HS-27A (cell line): ENCODE measurements at regions not wholly inside any gene's neighbourhood (a gene's known extent, or its start where the extent isn't known, plus 50 kb on each side); places are given as distances from the start of the nearest gene placed in this dataset.
"Not testable (repeated sequence)": the region's sequence is repeated elsewhere in the genome, so short reads cannot be mapped to it uniquely, and the experiment has no call there.

Experiments used
- DNase-seq: peaks from one replicate; pipeline ENCODE4 v3.0.0-alpha.2; 2012; ENCODE audit warnings: low read depth, missing footprints

DNA sequence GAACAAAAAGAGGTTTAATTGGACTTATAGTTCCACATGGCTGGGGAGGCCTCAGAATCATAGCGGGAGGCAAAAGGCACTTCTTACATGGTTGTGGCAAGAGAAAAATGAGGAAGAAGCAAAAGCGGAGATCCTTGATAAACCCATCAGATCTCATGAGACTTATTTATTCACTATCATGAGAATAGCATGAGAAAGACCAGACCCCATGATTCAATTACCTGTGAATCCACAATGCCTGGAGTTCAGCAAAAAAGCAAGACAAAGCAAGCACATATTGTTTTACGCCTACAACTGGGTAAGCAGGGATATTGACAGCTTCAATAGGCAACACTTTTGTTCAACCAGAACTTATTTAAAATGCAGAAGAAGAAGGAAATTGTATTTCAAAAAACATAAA, 218.2 kb downstream of the RPL10L start:
- no peak for DNase-seq

DNA sequence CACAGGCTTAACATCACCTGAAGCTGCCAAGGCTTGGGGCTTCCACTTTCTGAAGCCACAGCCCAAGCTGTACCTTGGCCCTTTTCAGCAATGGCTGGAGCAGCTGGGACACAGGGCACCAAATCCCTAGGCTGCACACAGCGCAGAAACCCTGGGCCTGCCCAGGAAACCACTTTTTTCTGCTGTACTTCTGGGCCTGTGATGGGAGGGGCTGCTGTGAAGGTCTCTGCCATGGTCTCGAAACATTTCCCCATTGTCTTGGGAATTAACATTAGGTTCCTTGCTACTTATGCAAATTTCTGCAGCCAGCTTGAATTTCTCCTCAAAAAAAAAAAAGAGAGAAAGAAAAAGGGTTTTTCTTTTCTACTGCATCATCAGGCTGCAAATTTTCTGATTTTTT, 219.1 kb downstream of the RPL10L start:
- DNase-seq, result no peak

DNA sequence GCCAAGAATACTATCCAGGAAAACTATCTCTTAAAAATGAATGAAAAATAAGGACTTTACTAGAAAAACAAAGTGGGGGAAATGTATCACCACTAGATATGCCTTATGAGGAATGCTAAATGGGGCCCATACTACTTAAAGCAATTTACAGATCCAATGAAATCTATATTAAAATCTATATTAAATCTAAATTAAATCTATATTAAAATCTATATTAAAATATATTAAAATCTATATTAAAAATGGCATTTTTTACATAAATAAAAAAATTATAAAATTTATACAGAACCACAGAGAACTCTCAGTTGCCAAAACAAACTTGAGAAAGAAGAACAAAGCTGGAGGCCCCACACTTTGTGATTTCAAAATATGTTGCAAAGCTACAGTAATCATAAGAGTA, 234.5 kb downstream of the RPL10L start:
- DNase-seq, result no peak

GRCh38 chr14:46404865-46405811, 246.4 kb downstream of the RPL10L start:
- no peak for DNase-seq

DNA sequence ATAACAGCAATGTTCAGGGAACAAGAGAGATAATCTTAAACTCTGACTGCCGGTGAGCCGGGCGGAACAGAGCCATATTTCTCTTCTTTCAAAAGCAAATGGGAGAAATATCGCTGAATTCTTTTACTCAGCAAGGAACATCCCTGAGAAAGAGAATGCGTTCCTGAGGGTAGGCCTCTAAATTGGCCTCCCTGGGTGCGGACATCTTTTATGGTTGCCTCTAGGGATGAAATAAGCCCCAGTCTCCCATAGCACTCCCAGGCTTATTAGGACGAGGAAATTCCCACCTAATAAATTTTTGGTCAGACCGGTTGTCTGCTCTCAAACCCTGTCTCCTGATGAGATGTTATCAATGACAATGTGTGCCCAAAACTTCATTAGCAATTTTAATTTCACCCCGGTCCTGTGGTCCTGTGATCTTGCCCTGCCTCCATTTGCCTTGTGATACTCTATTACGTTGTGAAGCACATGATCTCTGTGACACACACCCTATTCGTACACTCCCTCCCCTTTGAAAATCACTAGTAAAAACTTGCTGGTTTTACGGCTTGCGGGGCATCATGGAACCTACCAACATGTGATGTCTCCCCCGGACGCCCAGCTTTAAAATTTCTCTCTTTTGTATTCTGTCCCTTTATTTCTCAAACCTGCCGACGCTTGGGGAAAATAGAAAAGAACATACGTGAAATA, 249.4 kb downstream of the RPL10L start:
- not testable (repeated sequence) for DNase-seq

- DNase-seq, result no peak
Measured at GRCh38 chr14:46401066-46401465, 250.5 kb downstream of the RPL10L start.

DNA sequence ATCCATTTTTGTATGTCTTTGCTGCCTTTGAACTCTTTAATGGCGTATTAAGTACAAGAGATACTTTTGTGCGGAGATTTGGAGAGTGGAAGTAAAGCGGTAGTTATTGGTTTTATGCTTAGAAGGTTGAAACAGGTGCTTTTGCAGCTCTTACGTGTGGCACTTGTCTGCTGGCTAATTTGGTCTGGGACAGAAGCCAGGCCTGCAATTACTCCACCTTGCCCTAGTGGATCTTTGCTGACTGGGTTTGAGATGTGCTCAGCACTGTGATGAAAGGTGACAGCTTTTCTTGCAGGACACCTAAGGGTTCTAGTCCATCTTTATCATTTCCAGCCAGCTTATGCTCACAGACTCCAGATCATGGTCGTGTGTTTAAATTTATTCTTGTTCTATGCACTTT, 252.5 kb downstream of the RPL10L start:
- DNase-seq, result no peak

DNA sequence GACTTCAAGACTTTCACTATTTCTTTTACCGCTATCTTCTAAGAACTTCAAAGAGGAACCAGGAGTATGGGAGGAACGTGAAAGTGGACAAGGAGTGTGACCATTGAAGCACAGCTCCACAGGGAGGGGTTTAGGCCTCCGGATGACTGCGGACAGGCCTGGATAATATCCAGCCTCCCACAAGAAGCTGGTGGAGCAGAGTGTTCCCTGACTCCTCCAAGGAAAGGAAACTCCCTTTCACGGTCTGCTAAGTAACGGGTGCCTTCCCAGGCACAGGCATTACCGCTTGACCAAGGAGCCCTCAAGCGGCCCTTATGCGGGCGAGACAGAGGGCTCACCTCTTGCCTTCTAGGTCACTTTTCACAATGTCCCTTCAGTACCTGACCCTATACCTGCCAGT, 267.0 kb downstream of the RPL10L start:
- DNase-seq, result no peak

GRCh38 chr14:46381674-46382073, 269.9 kb downstream of the RPL10L start:
- DNase-seq, result no peak

- no peak for DNase-seq
Measured at GRCh38 chr14:46378248-46378647, 273.3 kb downstream of the RPL10L start.

GRCh38 chr14:46377305-46377704, 274.3 kb downstream of the RPL10L start:
- no peak for DNase-seq

DNA sequence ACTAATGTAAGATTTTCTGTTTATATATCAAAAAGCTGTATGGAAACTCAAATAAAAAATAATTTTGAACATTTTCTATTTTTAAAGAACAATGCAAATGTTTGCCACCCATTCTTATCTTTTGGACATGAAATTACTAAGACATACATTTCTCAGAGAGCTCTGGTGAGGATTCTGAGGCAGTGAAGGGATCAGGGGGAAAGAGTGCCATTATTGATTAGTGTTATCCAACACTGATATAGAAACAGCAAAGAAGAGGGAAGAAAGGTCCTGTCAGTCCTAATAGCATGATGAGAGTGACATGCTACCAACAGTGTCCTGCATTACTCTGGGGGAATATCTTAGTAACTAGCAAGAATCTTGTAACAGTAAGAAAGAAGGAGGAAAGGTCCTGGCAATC, 282.2 kb downstream of the RPL10L start:
- no peak for DNase-seq

DNA sequence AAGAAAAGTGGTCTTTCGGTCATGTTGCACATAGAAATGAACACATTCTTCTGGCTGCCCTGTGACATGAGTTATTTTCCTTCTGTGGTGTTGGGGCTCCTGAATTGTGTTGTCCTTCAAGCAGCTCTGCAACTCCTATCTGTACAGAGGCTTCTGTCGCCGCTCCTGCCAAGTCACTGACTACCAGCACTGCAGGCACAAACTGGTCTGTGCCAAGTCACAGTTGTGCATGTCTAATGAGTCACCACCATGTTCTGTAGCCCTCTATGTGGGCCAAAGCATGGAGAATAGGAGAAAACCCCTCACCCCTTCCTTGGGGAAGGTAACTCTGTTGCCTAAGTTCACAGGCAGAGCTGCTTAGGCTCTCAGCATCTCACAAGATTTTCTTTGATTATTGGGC, 283.3 kb downstream of the RPL10L start:
- no peak for DNase-seq

GRCh38 chr14:46352844-46353243, 298.7 kb downstream of the RPL10L start:
- DNase-seq, result no peak

DNA sequence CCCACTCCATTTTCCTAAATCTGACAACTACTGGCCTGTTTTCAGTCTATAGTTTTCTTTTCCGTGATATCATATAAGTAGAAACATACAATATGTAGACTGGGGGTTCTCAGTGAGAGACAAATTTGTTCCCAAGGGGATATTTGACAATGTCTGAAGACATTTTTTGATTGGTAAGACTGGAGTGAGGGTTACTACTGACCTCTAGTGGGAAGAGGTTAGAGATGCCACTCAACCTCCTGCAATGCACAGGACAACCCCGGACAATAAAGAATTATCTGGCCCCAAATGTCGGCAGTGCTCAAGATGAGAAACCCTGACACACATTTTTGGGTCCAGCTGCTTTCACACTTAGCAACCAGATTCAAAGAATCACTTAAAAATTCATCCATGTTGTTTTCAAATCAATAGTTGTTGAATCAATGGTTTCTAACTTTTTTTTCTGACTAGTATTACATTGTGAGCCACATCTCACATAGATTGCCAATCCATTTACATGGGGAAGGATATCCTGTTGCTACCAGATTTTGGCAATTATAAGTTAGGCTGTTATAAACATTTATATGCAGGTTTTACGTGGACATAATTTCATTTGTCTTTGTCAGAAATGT, 307.1 kb downstream of the RPL10L start:
- DNase-seq, result peak; percentile 1

DNA sequence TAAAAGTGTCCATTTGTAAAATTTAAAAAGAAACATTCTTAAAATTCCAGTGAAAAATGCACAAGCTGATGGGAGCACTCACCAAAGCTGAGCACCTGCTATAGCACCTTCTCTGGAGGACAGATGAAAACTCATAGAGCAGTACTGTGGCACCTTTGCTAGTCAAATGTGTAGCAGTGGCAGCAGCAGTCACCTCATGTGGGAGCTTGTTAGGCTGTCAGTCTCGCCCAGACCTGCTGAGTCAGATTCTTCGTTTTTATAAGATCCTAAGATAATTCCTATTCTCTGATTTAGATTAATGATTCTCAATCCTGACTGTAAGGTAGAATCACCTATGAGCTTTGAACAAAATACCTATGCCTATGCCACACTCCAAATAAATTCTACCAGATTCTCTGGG, 325.8 kb downstream of the RPL10L start:
- DNase-seq, result no peak

GRCh38 chr14:46325157-46325556, 326.4 kb downstream of the RPL10L start:
- DNase-seq, result no peak

GRCh38 chr14:46323404-46323762, 328.2 kb downstream of the RPL10L start:
- no peak for DNase-seq

GRCh38 chr14:46322730-46323403, 328.7 kb downstream of the RPL10L start:
- no peak for DNase-seq

DNA sequence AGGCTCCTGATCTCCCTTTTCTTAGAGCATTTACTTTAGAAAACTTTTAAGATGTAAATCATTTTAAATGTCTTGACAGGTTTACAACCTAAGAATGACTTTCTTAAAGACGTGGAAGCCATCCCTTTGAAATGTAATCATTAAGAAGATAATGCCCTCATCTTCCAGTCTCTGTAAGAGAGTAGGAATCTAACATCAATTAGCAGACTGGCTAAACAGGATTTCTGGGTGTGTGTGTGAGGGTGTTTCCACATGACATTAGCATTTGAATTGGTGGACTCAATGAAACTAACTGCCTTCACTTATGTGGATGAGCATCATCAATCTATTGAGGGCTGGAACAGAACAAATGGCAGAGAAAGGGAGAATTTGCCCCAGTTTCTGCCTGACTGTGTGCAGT, 329.5 kb downstream of the RPL10L start:
- no peak for DNase-seq

DNA sequence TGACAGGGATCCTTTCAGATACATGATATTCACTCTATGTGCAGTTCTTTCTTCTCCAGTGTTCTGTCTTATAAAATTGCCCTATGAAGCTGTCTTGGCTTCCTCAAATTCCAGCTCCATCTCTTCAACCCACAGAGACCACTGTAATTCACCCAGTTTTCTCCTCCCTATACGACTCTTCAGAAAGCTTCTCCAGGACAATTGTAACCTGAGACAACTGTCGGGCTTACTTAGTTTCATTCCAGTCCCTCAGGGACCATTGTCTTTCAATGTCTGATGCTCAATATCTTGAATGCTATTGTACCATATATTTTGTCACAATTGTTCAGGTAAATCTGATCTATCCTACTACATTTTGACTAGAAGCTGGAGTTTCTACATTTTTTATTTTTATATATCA, 345.3 kb downstream of the RPL10L start:
- no peak for DNase-seq

DNA sequence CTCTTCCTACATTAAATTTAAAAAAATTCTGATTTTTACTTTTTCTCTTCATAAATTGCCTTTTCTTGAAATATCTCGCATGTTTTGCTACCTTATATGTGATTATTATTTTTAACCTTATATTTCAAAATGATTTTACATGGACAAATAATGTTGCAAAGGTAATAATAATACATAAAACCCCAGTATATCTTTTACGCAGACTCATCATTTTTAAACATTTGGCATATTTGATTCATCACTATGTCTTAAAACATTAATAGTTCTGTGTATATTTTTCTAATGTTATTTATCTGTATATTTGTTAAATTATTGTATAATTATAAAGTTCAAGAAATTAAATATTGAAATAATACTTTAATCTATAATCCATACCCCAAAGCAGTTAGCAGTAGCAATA, 350.8 kb downstream of the RPL10L start:
- no peak for DNase-seq

DNA sequence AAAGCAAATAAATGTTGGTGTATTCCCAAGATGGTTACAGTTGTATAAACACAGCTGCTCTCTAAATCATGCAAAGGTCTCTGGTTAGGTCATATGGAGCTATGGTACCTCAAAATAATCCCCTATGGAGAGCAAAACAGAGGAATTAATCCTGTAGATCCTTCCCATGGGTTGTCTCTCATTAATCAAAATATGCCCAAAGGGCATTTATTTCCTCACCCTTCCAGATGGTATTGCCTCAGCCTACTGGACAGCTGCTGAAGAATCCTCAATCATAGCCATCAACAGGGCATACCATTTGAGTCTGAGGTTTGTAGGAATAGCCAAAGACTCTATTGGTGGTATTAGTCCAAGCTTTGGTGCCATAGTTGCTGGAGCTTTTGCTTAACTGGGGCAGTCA, 360.9 kb downstream of the RPL10L start:
- no peak for DNase-seq
